ENCODE measurements at regions not wholly inside any gene's neighbourhood (a gene's known extent, or its start where the extent isn't known, plus 50 kb on each side); places are given as distances from the start of the nearest gene placed in this dataset.
"Not testable (repeated sequence)": the region's sequence is repeated elsewhere in the genome, so short reads cannot be mapped to it uniquely, and the experiment has no call there.

DNA sequence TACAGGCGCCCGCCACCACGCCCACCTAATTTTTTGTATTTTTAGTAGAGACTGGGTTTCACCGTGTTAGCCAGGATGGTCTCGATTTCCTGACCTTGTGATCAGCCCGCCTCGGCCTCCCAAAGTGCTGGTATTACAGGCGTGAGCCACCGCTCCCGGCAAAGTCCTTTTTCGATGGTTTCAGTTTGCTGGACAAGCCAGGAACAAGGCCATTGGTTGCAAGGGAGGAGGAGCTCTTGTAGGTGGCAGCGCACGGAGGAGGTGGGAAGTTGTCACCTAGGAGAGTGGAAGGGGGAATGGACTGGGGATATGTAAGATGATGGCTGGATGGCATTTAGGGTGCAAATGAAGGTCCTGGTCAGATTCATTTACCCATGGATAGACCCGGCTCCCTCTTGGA, 218.5 kb upstream of the ATP6AP2 start:
- DNase-seq = not testable (repeated sequence)

GRCh38 chrX:40360557-40360956, 220.2 kb upstream of the ATP6AP2 start:
- no peak for DNase-seq

- DNase-seq = no peak
Measured at GRCh38 chrX:40359593-40359992, 221.2 kb upstream of the ATP6AP2 start.

DNA sequence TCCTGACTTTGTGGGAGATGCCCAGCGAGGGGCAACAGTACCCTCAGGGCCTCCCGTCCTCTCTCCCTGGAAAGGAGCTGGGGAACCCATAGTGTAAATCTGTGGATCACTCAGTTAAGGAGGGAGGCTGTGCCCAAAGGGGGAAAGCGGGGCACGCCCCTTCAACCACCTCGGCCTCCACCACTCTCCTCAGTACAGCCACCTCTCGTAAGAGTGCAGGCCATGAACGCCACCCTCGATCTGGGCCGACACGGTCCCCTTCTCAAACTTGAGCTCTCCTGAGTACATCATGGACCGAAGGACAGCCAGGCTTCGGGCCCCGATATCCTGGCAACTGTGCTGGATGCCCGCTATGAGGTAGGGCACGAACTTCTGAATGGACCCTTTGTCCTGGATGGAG, 221.8 kb upstream of the ATP6AP2 start:
- no peak for DNase-seq

DNA sequence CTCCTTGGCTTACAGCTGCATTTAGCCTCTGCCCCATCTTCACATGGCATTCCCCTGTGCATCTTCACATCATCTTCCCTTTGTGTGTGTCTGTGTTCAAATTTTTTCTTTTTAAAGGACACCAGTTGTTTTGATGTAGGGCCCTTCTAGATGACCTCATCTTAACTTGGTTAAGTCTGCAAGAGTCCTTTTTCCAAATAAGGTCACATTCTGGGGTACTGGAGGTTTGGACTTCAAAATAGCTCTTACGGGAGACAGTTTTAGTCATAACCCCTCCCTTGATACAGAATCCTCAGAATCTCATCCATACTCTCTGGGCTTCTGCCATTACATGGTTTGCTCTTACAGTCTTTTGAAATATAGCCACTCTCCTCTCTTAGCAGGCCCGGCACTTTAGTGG, 231.5 kb upstream of the ATP6AP2 start:
- no peak for DNase-seq

- no peak for DNase-seq
Measured at GRCh38 chrX:40346379-40346778, 234.4 kb upstream of the ATP6AP2 start.

GRCh38 chrX:40343319-40343718, 237.5 kb upstream of the ATP6AP2 start:
- no peak for DNase-seq

DNA sequence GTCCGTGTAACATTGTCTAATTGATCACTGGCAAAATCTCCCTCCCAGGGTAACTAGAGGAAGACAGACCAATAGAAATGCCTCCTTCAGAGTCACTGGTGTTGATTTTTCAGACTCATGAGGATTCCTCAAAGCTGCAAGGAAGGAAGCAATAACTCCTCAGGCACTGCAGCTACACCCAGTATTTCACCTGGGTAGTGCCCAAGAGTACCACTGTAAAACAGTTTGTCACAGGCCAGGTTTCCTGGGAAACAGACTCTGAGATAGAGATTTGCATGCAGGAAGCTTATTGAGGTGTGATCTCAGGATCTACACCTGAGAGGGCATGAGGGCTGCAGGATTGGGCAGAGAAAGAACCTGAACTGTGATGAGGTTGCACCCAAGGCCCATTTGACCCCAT, 240.7 kb upstream of the ATP6AP2 start:
- no peak for DNase-seq

- no peak for DNase-seq
Measured at GRCh38 chrX:40333344-40333743, 235.6 kb upstream of the BCOR start.

GRCh38 chrX:40331762-40332161, 234.0 kb upstream of the BCOR start:
- DNase-seq = no peak

DNA sequence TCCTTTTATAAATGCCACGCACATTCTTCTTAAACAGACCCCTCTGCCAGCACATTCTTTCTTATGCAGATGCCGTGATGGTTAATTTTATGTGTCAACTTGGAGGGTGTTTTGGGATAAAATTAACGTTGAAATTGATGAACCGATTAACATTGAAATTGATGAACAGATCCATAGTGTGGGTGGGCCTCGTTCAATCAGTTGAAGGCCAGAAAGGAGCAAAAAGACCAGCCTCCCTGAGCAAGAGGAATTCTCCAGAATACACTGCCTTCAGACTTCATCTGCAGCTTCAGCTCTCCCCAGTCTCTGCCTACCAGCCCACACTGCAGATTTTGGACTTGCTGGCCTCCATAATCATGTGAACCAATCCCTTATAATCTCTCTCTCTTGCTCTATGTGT, 233.6 kb upstream of the BCOR start:
- DNase-seq = no peak

GRCh38 chrX:40329616-40330015, 231.9 kb upstream of the BCOR start:
- no peak for DNase-seq

GRCh38 chrX:40327085-40327484, 229.3 kb upstream of the BCOR start:
- DNase-seq = no peak

DNA sequence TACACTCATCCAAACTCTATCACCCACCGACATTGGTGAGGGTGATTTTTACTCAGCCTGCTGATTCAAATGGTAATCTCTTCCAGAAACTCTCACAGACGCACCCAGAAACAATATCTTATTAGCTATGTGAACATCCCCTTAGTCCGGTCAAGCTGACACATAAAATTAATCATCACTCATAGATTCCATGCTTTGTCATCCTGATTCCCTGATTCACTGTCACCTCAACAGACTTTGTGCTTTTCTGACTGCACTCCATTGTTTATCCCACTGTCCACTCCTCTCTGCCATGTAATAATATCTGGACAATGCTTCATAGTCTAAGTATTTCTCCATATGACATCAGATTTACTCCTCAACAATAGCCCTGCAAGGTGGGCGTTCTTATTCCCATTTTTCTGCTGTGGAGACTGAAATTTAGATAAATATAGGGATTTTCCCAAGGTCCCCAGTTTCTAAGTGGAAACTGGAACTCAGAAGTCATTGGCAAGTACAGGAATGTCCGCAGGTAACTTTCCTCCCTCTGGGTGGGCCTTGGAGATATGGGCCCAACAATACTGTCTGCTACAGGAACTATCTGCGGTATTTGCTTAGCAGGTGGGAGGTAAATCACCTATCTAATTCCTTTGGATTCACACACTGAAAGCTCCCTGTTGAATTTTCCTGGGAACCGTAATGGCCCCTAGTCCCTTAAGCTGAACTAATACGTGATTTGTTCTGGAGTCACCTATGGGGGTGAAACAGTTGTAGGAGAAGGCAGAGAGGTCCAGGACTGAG, 228.6 kb upstream of the BCOR start:
- DNase-seq = no peak

DNA sequence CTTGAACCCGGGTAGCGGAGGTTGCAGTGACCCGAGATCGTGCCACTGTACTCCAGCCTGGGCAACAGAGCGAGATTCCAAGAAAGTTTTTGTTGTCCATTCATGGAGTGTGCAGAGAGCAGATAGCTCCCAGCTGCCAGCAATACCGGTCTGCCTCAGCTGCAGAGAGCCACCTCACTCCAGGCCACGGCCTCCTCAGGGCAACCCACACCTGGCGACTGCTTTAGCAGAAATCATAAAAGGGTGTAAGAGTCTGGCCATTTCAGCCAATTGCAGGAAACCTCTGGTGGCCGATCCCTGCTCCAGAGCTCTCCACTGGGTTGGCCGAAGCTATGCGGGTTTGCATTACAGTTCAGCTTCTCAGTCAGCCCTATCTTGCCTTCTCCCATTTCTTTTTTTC, 227.4 kb upstream of the BCOR start:
- DNase-seq = no peak

DNA sequence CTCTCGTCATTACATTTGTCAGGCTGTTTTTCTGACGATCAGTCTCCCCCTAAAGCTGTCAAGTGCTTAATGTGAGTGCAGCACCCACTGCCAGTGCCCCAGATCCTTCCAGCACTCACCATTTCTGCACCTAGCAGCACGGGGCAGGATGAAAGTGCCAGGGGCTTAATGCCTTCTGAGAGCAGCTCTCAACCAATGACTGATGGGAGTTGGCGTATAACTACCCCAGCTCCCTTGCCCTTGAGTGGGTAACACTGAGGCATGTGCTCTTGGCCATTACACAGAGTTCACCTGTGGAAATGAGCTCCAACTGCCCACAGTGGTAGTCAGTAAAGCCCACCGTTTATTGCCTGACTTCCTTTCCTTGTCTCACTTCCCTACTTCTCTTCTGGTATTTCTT, 226.2 kb upstream of the BCOR start:
- no peak for DNase-seq

GRCh38 chrX:40320819-40321218, 223.1 kb upstream of the BCOR start:
- no peak for DNase-seq

DNA sequence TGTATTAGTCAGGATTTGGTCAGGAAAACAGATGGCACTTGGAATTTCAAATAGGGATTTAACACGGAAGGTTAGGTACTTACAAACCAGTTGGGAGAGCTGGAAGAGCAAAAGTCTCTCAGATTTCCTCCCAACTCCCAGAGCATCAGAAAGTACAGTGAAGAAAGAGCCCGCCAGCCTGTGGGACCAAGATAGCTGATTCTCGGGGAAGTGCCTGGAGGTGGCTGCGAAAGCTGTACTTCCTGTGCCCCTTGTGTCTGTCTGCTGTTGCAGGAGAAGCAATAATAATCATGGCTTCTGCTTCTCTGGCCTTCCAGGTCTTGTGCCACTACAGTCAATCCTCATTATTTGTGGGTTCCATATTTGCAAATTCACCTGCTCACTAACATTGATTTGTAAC, 221.0 kb upstream of the BCOR start:
- no peak for DNase-seq

GRCh38 chrX:40318076-40318475, 220.3 kb upstream of the BCOR start:
- DNase-seq = no peak

- DNase-seq = no peak
Measured at GRCh38 chrX:40316502-40316901, 218.7 kb upstream of the BCOR start.

DNA sequence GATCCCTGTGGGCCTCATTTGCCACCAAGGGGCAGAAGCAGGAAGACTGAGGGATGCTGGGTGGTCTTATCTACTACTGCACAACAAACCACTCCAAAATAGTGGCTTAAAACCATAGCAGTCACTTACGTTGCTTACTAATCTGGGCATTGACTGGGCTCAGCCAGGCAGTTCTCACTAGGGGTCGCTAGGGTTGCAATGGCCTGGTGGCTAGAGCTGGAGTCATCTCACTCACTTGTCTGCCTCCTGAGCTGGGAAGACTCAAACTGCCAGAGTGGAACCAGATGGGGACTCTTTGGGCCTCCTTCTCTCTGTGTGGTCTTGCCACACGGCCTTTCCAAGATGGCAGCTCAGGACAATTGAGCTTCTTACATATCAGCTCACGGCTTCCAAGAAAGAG, 216.3 kb upstream of the BCOR start:
- DNase-seq = no peak

GRCh38 chrX:40313269-40313668, 215.5 kb upstream of the BCOR start:
- DNase-seq = no peak

GRCh38 chrX:40310447-40310846, 212.7 kb upstream of the BCOR start:
- no peak for DNase-seq

DNA sequence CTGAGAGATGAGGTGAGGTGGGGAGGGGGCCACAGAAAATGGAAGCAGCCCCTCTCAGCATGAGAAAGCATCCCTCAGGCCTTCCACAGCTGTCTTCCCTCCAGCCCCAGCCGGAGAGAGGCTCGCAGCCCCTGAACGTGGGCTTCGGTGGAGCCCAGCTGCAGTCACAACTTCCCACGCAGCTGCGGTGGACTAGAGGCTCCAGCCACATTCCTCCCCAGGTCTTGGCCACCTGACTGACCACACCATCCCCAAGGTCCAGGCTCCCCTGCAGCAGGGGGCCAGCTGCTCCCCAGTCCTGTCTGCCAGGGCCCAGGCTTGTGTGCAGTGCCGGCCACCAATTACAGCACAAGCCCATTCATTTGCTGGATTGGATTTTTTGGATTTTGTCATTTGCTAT, 212.3 kb upstream of the BCOR start:
- no peak for DNase-seq

DNA sequence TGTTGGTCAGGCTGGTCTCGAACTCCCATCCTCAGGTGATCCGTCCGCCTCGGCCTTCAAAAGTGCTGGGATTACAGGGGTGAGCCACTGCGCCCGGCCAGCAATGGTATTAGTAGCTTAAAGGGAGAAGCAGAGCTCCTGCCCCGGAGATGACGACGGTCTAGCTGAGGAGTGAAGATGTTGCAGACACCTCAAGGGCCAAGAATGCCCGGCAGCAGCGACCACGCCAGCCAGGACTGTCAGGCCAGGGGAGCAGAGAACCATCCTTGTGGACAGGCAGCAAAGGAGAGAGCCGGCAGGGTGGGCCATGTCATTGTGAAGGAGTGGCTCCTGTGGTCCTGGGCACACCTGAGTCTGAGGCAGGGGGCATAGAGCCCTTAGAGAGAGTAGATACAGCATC, 210.1 kb upstream of the BCOR start:
- DNase-seq = no peak
